CD4-positive, CD25-positive, alpha-beta regulatory T cell (primary cell): ENCODE measurements at regions not wholly inside any gene's neighbourhood (a gene's known extent, or its start where the extent isn't known, plus 50 kb on each side); places are given as distances from the start of the nearest gene placed in this dataset.

ENCODE experiments used
- ATAC-seq, 2 donors: fragments of 150-1000 bp; cut with Tn5 transposase; one replicate each; pipeline ENCODE4 v1.10.0; 2021; ENCODE audit warnings: low read depth in 2 of 2, moderate number of reproducible peaks in 2 of 2, moderate library complexity in 1 of 2
- DNase-seq, 3 donors: peaks; one replicate each; pipeline versions ENCODE4 v3.0.0 to v3.0.0-alpha.2; 2012 to 2022; ENCODE audit warnings: mixed read lengths in 1 of 3
- H3K27ac ChIP-seq: one replicate; pipeline ENCODE4 v1.7.0; 2013; ENCODE audit warnings: mild to moderate bottlenecking, low read length; ENCODE audit not compliant: insufficient read depth, poor library complexity, severe bottlenecking
- H3K27me3 ChIP-seq: one replicate; pipeline ENCODE4 v1.7.0; 2013; ENCODE audit warnings: low read length; ENCODE audit not compliant: control insufficient read depth, insufficient read depth
- H3K36me3 ChIP-seq: one replicate; pipeline ENCODE4 v1.7.0; 2013; ENCODE audit warnings: mild to moderate bottlenecking, low read length, moderate library complexity; ENCODE audit not compliant: control insufficient read depth, insufficient read depth
- H3K4me1 ChIP-seq: 2 replicates; pipeline ENCODE4 v1.7.0; 2013; ENCODE audit warnings: mild to moderate bottlenecking, low read length; ENCODE audit not compliant: insufficient read depth, control insufficient read depth, poor library complexity, severe bottlenecking
- H3K4me3 ChIP-seq: one replicate; pipeline ENCODE4 v1.7.0; 2013; ENCODE audit warnings: low read depth, mild to moderate bottlenecking, low read length, moderate library complexity
- H3K9me3 ChIP-seq, 2 experiments: 1 replicate in 1 of 2; 2 replicates in 1 of 2; pipeline ENCODE4 v1.7.0; 2013; ENCODE audit warnings: low read length in 2 of 2, mild to moderate bottlenecking in 1 of 2, moderate library complexity in 1 of 2; ENCODE audit not compliant: control insufficient read depth in 2 of 2
- H3K27ac Mint-ChIP-seq, 3 donors: one replicate each; pipeline ENCODE4 v1.8.0; 2020 to 2022; ENCODE audit warnings: mild to moderate bottlenecking in 3 of 3, mixed read lengths in 3 of 3, moderate library complexity in 2 of 3
- H3K27me3 Mint-ChIP-seq: one replicate; pipeline ENCODE4 v1.8.0; 2022; ENCODE audit warnings: mild to moderate bottlenecking, mixed read lengths
- H3K36me3 Mint-ChIP-seq: one replicate; pipeline ENCODE4 v1.8.0; 2020; ENCODE audit warnings: mixed read lengths
- H3K4me1 Mint-ChIP-seq, 4 donors: one replicate each; pipeline ENCODE4 v1.8.0; 2020 to 2022; ENCODE audit warnings: mixed read lengths in 4 of 4, mild to moderate bottlenecking in 1 of 4
- H3K4me3 Mint-ChIP-seq, 4 donors: one replicate each; pipeline ENCODE4 v1.8.0; 2020 to 2022; ENCODE audit warnings: mild to moderate bottlenecking in 4 of 4, mixed read lengths in 4 of 4, moderate library complexity in 3 of 4
- H3K9me3 Mint-ChIP-seq, 7 donors: one replicate each; pipeline ENCODE4 v1.8.0; 2020 to 2022; ENCODE audit warnings: mixed read lengths in 7 of 7, mild to moderate bottlenecking in 3 of 7, moderate library complexity in 2 of 7

DNA sequence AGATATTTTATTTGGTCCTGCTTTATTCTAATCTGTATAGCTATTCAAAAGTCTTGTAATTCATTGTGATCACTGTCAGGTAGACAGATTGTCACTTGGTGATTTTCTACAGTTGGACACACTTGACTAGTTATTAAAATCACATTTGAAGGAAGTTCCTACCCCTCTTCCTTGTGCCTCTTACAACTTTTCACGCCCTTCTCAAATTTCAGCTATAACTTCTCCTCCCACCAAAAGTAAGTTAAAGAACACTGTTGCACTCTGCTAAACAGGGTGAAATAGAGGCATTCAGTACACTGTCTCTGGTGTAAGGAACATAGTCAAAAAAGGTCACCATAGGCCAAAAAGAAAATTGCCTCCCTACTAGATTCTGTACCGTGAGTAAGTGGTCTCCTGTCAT is 142.1 kb upstream of the POU5F2 start:
- Mint-ChIP-seq H3K36me3 (peaks cover 11% of the 10 kb centered on the region), H3K4me3 (no peak overlapping the region), H3K9me3 (no peaks in the 10 kb centered on the region), H3K4me1 (peaks cover 11 to 31% (median 21%) of the 10 kb centered on the region in 4 donors), H3K27me3 (no peaks in the 10 kb centered on the region), H3K27ac (no peak overlapping the region)
- H3K4me3 ChIP-seq = no peak overlapping the region
- ATAC-seq (no peak), DNase-seq (no peak)
- no peaks in the 10 kb centered on the region for H3K27me3 ChIP-seq
- peaks cover 3% of the 10 kb centered on the region for H3K36me3 ChIP-seq
- no peaks in the 10 kb centered on the region for H3K9me3 ChIP-seq
- no peak overlapping the region for H3K27ac ChIP-seq
- H3K4me1 ChIP-seq = no peaks in the 10 kb centered on the region

DNA sequence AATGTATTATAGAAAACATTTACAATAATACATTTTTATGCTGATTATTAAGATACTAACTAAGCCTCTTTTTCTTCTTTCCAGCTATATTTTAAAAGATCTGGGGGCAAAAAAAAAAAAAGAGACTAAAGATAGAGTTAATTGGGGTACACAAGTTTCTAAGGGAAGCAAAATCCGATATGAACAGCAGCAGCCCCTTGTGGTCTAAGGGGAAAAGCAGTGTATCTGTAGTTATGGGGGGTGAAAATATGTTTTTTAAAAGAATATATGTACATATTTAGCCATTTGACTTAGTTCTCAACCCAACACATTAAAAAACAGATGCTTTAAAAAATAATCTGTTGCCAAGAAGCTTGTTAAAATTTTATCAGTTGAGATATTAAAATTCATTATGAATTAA is 134.3 kb upstream of the POU5F2 start:
- H3K27ac ChIP-seq = no peak overlapping the region
- Mint-ChIP-seq H3K4me3 (no peak overlapping the region), H3K9me3 (peaks cover 0 to 1% (median 0%) of the 10 kb centered on the region in 7 donors), H3K4me1 (peaks cover 0 to 26% (median 6%) of the 10 kb centered on the region in 4 donors), H3K27ac (no peak overlapping the region), H3K27me3 (no peaks in the 10 kb centered on the region), H3K36me3 (peaks cover 42% of the 10 kb centered on the region)
- H3K4me3 ChIP-seq = no peak overlapping the region
- H3K27me3 ChIP-seq = no peaks in the 10 kb centered on the region
- H3K9me3 ChIP-seq = no peaks in the 10 kb centered on the region
- DNase-seq (no peak), ATAC-seq (no peak)
- H3K36me3 ChIP-seq = peaks cover 2% of the 10 kb centered on the region
- no peaks in the 10 kb centered on the region for H3K4me1 ChIP-seq

DNA sequence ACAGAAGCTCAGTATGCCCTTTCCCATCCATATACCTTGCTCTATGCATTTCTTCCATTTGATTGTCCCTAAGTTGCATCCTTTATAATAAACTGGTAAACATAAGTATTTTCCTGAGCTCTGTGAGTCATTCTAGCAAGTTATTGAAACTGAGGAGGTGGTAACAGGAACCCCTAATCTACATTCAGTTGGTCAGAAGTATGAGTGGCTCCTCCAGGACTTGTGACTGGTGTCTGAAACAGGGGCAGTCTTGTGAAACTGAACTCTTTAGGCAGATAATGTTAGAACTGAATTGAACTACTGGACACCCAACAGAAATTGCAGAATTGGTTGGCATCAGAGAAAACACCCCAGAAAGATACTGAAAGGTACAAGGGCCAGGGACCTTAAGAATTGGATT is 133.1 kb upstream of the POU5F2 start:
- ATAC-seq (no peak), DNase-seq (no peak)
- H3K9me3 ChIP-seq = no peaks in the 10 kb centered on the region
- no peak overlapping the region for H3K4me3 ChIP-seq
- H3K36me3 Mint-ChIP-seq = peaks cover 51% of the 10 kb centered on the region
- H3K27ac Mint-ChIP-seq = no peak overlapping the region
- H3K27me3 ChIP-seq = no peaks in the 10 kb centered on the region
- H3K27me3 Mint-ChIP-seq = no peaks in the 10 kb centered on the region
- no peak overlapping the region for H3K4me3 Mint-ChIP-seq
- no peak overlapping the region for H3K27ac ChIP-seq
- peaks cover 0 to 23% (median 6%) of the 10 kb centered on the region in 4 donors for H3K4me1 Mint-ChIP-seq
- peaks cover 2% of the 10 kb centered on the region for H3K36me3 ChIP-seq
- H3K9me3 Mint-ChIP-seq = peaks cover 0 to 1% (median 0%) of the 10 kb centered on the region in 7 donors
- H3K4me1 ChIP-seq = no peaks in the 10 kb centered on the region

DNA sequence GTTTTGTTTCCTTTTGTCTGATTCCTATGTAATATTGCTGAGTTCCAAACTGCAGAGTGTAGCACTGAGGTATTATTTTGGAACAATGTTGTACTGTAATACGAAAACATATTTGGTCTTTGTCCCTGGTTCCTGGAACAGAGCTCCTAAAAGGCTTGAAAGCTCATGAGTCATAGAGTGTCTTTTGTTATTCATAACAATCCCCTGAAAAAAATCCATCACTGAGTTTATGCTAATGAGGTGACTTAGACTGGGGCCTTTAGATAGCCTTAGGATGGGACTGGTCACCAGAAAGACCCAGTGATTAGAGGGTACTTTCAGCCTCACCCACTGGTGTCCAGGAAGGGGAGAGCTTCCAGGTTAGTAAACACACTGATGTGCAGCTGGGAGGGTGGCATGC is 132.7 kb upstream of the POU5F2 start:
- H3K4me1 ChIP-seq = no peaks in the 10 kb centered on the region
- H3K36me3 ChIP-seq = peaks cover 2% of the 10 kb centered on the region
- H3K27me3 Mint-ChIP-seq = no peaks in the 10 kb centered on the region
- peaks cover 0 to 19% (median 6%) of the 10 kb centered on the region in 4 donors for H3K4me1 Mint-ChIP-seq
- DNase-seq (peak in 1 of 3 donors; percentile 9), ATAC-seq (no peak)
- H3K4me3 ChIP-seq = no peak overlapping the region
- H3K36me3 Mint-ChIP-seq = peaks cover 48% of the 10 kb centered on the region
- no peak overlapping the region for H3K27ac Mint-ChIP-seq
- no peaks in the 10 kb centered on the region for H3K27me3 ChIP-seq
- no peaks in the 10 kb centered on the region for H3K9me3 ChIP-seq
- H3K9me3 Mint-ChIP-seq = peaks cover 0 to 1% (median 0%) of the 10 kb centered on the region in 7 donors
- no peak overlapping the region for H3K27ac ChIP-seq
- H3K4me3 Mint-ChIP-seq = no peak overlapping the region

DNA sequence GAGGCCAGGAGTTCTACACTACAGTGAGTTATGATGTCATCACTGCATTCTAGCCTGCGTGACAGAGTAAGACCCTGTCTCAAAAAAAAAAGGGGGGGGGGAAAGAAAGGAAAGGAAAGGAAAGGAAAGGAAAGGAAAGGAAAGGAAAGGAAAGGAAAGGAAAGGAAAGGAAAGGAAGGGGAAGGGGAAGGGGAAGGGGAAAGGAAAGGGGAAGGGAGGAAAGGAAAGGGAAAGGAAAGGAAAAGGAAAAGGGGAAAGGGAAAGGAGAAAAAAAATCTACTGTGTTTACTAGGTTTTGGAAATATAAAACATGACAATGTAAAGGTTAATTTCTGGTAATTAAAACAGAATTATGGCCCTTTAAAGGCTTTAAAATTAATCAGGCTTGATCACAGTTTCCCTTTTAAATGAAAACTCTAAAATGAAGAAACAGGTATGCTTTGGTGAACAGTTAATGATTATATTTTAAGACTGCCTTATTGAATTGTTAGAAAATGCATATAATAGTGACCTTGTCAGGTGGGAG is 131.9 kb upstream of the POU5F2 start:
- Mint-ChIP-seq H3K9me3 (peaks cover 0 to 1% (median 0%) of the 10 kb centered on the region in 7 donors), H3K4me1 (peaks cover 0 to 19% (median 5%) of the 10 kb centered on the region in 4 donors), H3K4me3 (no peak overlapping the region), H3K27ac (no peak overlapping the region), H3K27me3 (no peaks in the 10 kb centered on the region), H3K36me3 (peaks cover 45% of the 10 kb centered on the region)
- Histone ChIP-seq H3K27ac (no peak overlapping the region), H3K4me3 (no peak overlapping the region), H3K27me3 (no peaks in the 10 kb centered on the region), H3K36me3 (peaks cover 2% of the 10 kb centered on the region), H3K9me3 (no peaks in the 10 kb centered on the region), H3K4me1 (no peaks in the 10 kb centered on the region)
- DNase-seq = no peak
- no peak for ATAC-seq

DNA sequence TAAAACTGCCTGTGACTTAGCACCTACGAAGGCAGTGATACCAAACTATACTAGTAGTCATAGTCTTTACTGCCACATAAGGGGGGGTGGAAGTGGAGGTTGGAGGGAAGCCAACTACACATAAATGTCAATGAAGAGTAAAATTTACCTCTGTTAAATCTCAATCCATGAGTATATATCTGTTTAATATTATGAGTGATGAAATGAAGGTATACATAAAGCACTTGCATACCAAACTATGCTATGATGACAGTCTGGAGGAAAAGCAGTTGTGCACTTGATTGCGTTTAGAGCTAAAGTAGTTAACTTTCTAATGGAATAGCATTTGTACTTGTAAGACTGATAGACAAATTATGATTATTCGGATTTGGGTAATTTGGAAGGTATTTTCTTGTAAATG is 129.2 kb upstream of the POU5F2 start:
- Mint-ChIP-seq H3K9me3 (peaks cover 0 to 1% (median 0%) of the 10 kb centered on the region in 7 donors), H3K27ac (no peak overlapping the region), H3K36me3 (peaks cover 40% of the 10 kb centered on the region), H3K4me1 (peaks cover 0 to 12% (median 3%) of the 10 kb centered on the region in 4 donors), H3K27me3 (no peaks in the 10 kb centered on the region), H3K4me3 (no peak overlapping the region)
- Histone ChIP-seq H3K4me1 (no peaks in the 10 kb centered on the region), H3K4me3 (no peak overlapping the region), H3K27me3 (no peaks in the 10 kb centered on the region), H3K27ac (no peak overlapping the region), H3K36me3 (no peaks in the 10 kb centered on the region), H3K9me3 (no peaks in the 10 kb centered on the region)
- ATAC-seq (no peak), DNase-seq (no peak)

DNA sequence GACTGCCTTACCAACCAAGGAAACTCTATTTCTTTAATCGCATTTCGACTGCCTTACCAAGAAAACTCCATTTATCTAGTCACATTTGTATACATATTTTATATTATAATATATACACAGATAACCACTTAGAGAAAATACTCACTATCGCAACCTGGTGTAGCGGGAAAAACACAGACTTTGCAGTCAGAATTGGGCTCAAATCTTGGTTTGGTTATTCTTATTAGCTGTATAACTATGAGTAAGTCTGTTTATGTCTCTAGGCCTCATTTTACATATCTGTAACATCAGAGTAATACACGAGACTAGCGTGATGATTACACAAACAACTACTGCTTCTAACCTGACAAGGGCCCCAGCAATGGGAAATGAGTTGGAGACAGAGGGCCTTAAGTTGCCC is 127.5 kb upstream of the POU5F2 start:
- H3K4me3 Mint-ChIP-seq = no peak overlapping the region
- peaks cover 29% of the 10 kb centered on the region for H3K36me3 Mint-ChIP-seq
- no peak for DNase-seq

DNA sequence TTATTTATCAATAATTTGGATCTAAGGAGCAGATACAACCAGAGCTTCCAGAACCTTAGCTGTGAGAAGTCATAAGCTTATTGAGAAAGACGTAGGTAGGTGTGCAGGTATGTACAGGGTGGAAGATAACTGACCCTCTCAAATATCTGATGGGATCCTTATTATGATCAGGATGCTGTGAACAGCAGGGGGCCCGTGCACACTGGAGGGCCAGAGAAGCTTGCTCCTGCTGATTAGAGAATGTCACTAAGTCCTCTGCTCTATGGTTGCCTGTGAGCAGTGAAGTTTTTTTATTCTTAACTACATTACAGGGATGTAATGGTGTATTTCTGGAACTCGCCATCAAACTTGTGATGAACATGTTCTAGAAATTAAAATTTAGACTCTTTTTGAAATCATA is 108.9 kb upstream of the POU5F2 start:
- Mint-ChIP-seq H3K4me1 (no peaks in the 10 kb centered on the region), H3K27ac (no peak overlapping the region), H3K9me3 (peaks cover 0 to 20% (median 3%) of the 10 kb centered on the region in 7 donors), H3K4me3 (no peak overlapping the region), H3K27me3 (no peaks in the 10 kb centered on the region), H3K36me3 (peaks cover 15% of the 10 kb centered on the region)
- H3K9me3 ChIP-seq = peaks cover 0 to 3% of the 10 kb centered on the region in 2 experiments
- no peaks in the 10 kb centered on the region for H3K4me1 ChIP-seq
- no peak overlapping the region for H3K27ac ChIP-seq
- no peak overlapping the region for H3K4me3 ChIP-seq
- no peaks in the 10 kb centered on the region for H3K27me3 ChIP-seq
- no peak for ATAC-seq
- peaks cover 4% of the 10 kb centered on the region for H3K36me3 ChIP-seq
- no peak for DNase-seq

More for the DNA sequence above, 127.5 kb upstream of the POU5F2 start:
- H3K4me3 ChIP-seq = no peak overlapping the region
- H3K4me1 ChIP-seq = no peaks in the 10 kb centered on the region
- no peak for ATAC-seq
- H3K27me3 ChIP-seq = no peaks in the 10 kb centered on the region
- peaks cover 0 to 8% (median 0%) of the 10 kb centered on the region in 4 donors for H3K4me1 Mint-ChIP-seq
- H3K9me3 Mint-ChIP-seq = no peaks in the 10 kb centered on the region
- H3K9me3 ChIP-seq = no peaks in the 10 kb centered on the region
- H3K27me3 Mint-ChIP-seq = no peaks in the 10 kb centered on the region
- no peak overlapping the region for H3K27ac ChIP-seq
- no peak overlapping the region for H3K27ac Mint-ChIP-seq
- H3K36me3 ChIP-seq = no peaks in the 10 kb centered on the region
